ENCODE measurements at regions not wholly inside any gene's neighbourhood (a gene's known extent, or its start where the extent isn't known, plus 50 kb on each side); places are given as distances from the start of the nearest gene placed in this dataset.

GRCh38 chr6:134429861-134430380 lies 112.0 kb upstream of the SGK1 start:
- TF ChIP-seq CTCF (IDR thresholded peaks at IDR 0.05 in 8 of 11, conservative IDR thresholded peaks at IDR 0.05 in 3 of 11) (no peak), POLR2AphosphoS5 (IDR thresholded peaks at IDR 0.05) (no peak), POLR2A (IDR thresholded peaks at IDR 0.05) (no peak)

All from spleen (tissue), 7 donors.